ENCODE measurements at regions not wholly inside any gene's neighbourhood (a gene's known extent, or its start where the extent isn't known, plus 50 kb on each side); places are given as distances from the start of the nearest gene placed in this dataset.

GRCh38 chr13:99058527-99059495 is 80.9 kb upstream of the DOCK9 start (continued):
- TF ChIP-seq SATB2 (CRISPR knock-in tag; IDR thresholded peaks at IDR 0.05) (no peak), NFYB (CRISPR knock-in tag; IDR thresholded peaks at IDR 0.05) (no peak), ZNF629 (CRISPR knock-in tag; conservative IDR thresholded peaks at IDR 0.05) (no peak), TMF1 (CRISPR knock-in tag; IDR thresholded peaks at IDR 0.05; ENCODE audit: low read depth) (no peak), ZNF10 (CRISPR knock-in tag; IDR thresholded peaks at IDR 0.05; ENCODE audit: borderline replicate concordance, low read depth) (no peak)
- TF ChIP-seq, protein P1, sequence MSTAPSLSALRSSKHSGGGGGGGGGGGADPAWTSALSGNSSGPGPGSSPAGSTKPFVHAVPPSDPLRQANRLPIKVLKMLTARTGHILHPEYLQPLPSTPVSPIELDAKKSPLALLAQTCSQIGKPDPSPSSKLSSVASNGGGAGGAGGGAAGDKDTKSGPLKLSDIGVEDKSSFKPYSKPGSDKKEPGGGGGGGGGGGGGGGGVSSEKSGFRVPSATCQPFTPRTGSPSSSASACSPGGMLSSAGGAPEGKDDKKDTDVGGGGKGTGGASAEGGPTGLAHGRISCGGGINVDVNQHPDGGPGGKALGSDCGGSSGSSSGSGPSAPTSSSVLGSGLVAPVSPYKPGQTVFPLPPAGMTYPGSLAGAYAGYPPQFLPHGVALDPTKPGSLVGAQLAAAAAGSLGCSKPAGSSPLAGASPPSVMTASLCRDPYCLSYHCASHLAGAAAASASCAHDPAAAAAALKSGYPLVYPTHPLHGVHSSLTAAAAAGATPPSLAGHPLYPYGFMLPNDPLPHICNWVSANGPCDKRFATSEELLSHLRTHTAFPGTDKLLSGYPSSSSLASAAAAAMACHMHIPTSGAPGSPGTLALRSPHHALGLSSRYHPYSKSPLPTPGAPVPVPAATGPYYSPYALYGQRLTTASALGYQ (CRISPR knock-in tag; IDR thresholded peaks at IDR 0.05): no peak

- no peak overlapping the region for H3K4me2 ChIP-seq (ENCODE audit: low read depth, low read length)
- in situ Hi-C loops (cut with HindIII; ENCODE audit: extremely low pct_ligation_motif_present, low pct_unique_long_range_greater_than_20kb): no loop called here
- H4K20me1 ChIP-seq (ENCODE audit: insufficient read depth, low read length): no peaks in the 10 kb centered on the region
- TF ChIP-seq ATF7-NPFF (CRISPR knock-in tag; IDR thresholded peaks at IDR 0.05; ENCODE audit: low read depth): no peak
- no peak for TF ChIP-seq NR1H2 (CRISPR knock-in tag; IDR thresholded peaks at IDR 0.05; ENCODE audit: borderline replicate concordance, low read depth)
- TF ChIP-seq ZNF12 (CRISPR knock-in tag; IDR thresholded peaks at IDR 0.05): no peak
- FAIRE-seq (no peak), DNase-seq (ENCODE audit: low spot score) (no peak), ATAC-seq (no peak)
- no peaks in the 10 kb centered on the region for H3K79me2 ChIP-seq (ENCODE audit: insufficient read depth, low read length)
- H3K9me3 ChIP-seq (ENCODE audit: low read length): no peaks in the 10 kb centered on the region
- H3K27me3 ChIP-seq (ENCODE audit: control insufficient read depth in 1 of 2, insufficient read depth in 2 of 2, low read length in 2 of 2): no peaks in the 10 kb centered on the region
- no TSS peak for BruUV-seq (replicated peaks)
- H2AFZ ChIP-seq (ENCODE audit: low read length): no peak overlapping the region
- H3K36me3 ChIP-seq (replicated peaks in 1 of 2; ENCODE audit: control insufficient read depth in 1 of 2, insufficient read depth in 2 of 2, low read length in 2 of 2): no peaks in the 10 kb centered on the region
- no peak overlapping the region for H3K27ac ChIP-seq (ENCODE audit: extremely low read length, insufficient read depth, low read length)
- no peak overlapping the region for H3K9ac ChIP-seq (ENCODE audit: insufficient read depth, low read depth, low read length)
- intact Hi-C loops (cut with micrococcal nuclease; ENCODE audit: unreplicated experiment): no loop called here
- CTCF ChIA-PET (ENCODE audit: low intra/inter-chr PET ratio, low total read pairs): no interaction called here
- no peak overlapping the region for H3K4me3 ChIP-seq (replicated peaks in 1 of 3; ENCODE audit: insufficient read depth in 1 of 3, low read depth in 2 of 3, low read length in 3 of 3)
- POLR2A ChIA-PET: no interaction called here
- 91% methylated on average over 3 of the region's 3 CpGs for WGBS (ENCODE audit: low lambda C conversion rate)
- H3K4me1 ChIP-seq (ENCODE audit: insufficient read depth, low read length): no peaks in the 10 kb centered on the region
Observed at GRCh38 chr13:99059498-99060075, 81.7 kb upstream of the DOCK9 start.

Measured in HepG2 (cell line).